HK-2 (cell line): ENCODE measurements at regions not wholly inside any gene's neighbourhood (a gene's known extent, or its start where the extent isn't known, plus 50 kb on each side); places are given as distances from the start of the nearest gene placed in this dataset.

Source experiments
- DNase-seq: peaks from one replicate; pipeline ENCODE4 v3.0.0-alpha.2; 2018; ENCODE audit not compliant: unreplicated experiment

GRCh38 chr15:47993051-47993450, 127.7 kb upstream of the SLC24A5 start:
- no peak for DNase-seq

DNA sequence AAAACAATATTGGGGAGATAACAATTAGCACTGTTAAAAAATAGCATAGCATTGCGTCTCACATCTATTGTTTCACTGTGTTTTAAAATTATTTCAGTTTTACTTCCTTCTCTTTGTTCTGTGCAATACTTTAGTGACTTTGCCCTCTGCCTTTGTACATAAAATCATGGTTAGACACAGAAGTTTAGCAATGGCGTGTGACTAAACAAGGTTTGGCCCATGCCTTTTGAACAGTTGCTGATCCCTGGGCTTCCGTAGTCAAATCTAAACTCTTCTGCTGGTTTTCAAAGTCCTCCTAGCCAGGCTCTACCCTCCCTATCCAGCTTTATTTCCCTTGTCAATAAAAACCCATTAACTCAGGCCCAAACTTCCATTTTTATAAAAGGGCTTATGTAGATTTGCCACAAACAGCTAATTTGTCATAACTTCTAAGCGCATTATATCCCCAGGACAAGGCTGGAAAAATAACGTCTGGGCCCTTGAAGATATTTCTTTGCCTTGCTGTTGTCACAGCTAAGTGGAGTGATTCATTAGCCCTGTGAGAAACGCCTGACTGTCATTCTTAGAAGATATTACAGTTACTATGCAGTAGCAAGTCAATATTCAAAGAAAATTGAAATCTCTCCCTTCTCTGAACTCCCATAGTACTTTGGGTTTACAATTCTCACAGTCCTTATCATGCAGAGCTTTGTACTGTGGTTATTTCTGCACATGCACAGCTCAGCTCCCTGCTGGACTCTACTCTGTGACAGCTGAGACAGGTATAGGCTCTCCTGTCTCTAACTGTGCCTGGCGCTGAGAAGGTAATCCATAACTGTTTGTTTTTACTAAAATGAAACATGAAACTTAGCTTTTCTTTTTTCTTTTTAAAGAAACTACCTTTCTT, 123.4 kb upstream of the SLC24A5 start:
- DNase-seq, result no peak

GRCh38 chr15:47998619-47999019, 122.2 kb upstream of the SLC24A5 start:
- DNase-seq, result no peak

- no peak for DNase-seq
Observed at GRCh38 chr15:48001393-48002039, 119.3 kb upstream of the SLC24A5 start.

DNA sequence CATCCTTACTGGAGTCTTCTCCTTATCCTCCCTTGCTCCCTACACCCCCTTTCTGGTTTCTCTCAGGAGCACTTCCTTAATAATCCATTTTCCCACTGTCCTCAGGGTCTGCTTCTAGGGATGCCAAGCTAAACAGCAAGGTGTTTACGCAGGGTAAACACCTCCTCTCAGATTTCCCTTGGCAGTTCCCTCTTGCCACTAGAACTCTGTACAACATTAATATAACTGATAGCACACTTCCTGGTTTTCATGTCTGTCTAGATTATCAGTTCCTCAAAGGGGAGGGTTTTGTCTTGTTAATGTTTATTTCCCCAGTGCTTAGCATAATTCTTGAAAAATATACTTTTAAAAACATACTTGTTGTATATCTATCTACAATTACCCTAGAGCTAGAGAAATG, 118.0 kb upstream of the SLC24A5 start:
- DNase-seq, result no peak

DNA sequence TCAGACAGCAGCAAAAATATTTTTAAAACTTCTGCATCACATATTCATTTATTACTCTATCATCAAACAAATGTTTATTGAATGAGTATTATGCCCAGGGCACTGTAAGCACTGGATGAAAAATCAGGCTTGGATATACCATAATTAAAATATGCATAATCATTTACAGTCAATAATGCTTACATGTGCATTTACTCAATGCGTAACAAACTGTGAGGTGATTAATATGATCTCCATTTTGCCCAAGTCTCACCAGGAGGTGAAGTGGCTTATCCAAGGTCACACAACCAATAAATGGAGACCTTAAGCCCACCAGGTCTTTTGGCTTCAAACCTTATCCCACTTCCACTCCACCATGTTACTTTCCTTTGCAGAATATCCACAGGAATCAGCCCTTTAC, 117.3 kb upstream of the SLC24A5 start:
- no peak for DNase-seq

DNA sequence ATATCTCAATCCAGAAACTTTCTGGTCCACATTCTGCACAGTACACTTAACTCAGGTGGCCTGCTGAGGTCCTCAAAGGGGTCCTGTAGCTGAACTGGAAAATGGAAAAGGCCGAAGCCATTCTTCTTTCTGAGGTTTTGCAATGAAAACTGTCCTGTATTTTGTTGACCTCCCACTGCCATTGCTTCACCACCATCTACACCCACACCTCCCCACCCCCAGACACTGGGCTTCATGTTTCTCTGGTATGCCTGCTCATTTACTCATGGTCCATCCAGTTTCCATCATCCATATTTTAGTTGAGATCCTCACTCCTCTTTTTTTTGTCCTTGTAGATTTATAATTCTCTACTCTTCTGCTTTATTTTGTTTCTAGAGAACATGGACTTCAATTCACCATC, 115.7 kb upstream of the SLC24A5 start:
- DNase-seq, result no peak

GRCh38 chr15:48006031-48006511, 114.7 kb upstream of the SLC24A5 start:
- no peak for DNase-seq

GRCh38 chr15:48010316-48010715, 110.5 kb upstream of the SLC24A5 start:
- no peak for DNase-seq

GRCh38 chr15:48012191-48012590, 108.6 kb upstream of the SLC24A5 start:
- DNase-seq, result no peak

DNA sequence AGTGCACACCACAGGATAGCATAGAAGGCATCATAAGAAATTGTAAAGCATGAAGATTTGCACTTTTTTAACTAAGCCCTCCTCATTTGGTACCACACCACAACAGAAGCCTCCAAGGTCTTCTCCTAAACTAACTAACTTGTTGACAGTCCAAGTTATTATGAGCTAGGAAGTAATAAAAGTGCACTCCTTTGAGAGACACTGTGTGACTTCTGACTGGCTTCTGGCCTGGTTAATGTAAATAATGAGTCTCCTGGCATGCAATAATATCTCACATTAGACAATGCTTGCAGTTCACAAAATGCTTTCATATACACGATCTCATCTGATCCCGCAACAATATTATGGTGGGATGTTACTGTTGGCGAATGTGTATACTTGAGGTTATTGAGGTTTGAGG, 103.9 kb upstream of the SLC24A5 start:
- no peak for DNase-seq

GRCh38 chr15:48017747-48018146, 103.0 kb upstream of the SLC24A5 start:
- DNase-seq, result no peak

- DNase-seq, result no peak
Observed at GRCh38 chr15:48020166-48020565, 100.6 kb upstream of the SLC24A5 start.

- DNase-seq, result no peak
Observed at GRCh38 chr15:48021336-48022086, 99.3 kb upstream of the SLC24A5 start.

DNA sequence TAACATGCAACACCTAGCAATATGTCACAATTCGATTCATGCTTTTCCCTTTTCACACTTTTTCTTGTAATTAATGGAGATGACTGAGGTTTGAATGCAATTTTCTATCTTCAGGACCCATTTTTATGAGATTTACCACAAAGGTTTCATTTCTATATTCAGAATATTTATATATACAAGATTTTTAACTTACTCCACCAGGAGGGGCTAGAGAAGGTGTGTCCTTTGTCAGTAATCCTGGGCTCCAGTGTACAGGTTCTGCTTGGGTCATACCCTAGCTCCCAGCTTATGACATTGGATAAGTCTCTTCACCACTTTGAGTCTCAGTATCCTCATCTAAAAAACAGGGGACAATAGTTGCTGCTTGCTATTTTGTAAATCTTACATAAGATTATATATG, 95.7 kb upstream of the SLC24A5 start:
- no peak for DNase-seq

- DNase-seq, result no peak
Observed at GRCh38 chr15:48028712-48029111, 92.1 kb upstream of the SLC24A5 start.

GRCh38 chr15:48029642-48030041, 91.1 kb upstream of the SLC24A5 start:
- DNase-seq, result no peak

- DNase-seq, result no peak
Observed at GRCh38 chr15:48031466-48031865, 89.3 kb upstream of the SLC24A5 start.

DNA sequence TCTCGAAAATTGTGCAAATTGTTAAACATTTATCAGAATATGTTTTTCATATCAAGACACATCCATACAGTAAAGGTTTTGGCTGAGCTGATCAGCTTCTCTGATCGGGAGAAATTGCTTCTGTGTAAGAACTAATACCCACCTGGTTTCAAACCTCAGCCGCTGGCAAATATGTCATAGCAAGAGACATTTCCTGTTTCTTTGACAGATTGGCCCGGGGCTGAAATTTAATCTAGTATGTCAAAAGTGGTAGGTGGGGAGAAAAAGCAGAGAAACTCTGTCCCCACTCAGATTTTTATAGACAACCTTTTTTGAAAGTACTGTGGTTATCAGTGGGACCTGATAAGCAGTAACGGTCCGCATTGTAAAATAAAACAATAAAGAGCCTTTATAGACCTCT, 88.8 kb upstream of the SLC24A5 start:
- no peak for DNase-seq

- no peak for DNase-seq
Observed at GRCh38 chr15:48032911-48033310, 87.9 kb upstream of the SLC24A5 start.

DNA sequence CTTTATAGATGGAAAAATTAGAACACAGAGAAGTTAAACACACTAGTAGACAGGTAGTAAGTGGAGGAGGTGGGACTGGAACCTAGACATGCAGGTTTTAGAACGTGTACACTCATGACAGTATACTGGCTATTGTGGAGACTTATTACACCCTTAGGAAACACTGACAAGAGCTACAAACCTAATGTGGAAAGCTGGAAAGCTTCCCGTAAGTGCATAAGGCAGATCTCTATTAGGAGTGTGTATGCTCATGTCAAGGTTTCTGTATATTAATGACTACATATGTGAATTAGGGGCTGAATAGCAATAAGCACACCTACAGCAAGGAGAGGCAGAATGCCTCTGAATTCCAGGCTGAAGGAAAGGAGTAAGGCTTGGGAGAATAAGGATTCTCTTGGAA, 82.6 kb upstream of the SLC24A5 start:
- DNase-seq, result no peak

- no peak for DNase-seq
Observed at GRCh38 chr15:48040166-48040817, 80.5 kb upstream of the SLC24A5 start.
